Fibroblast of skin of back (primary cell): ENCODE measurements at regions not wholly inside any gene's neighbourhood (a gene's known extent, or its start where the extent isn't known, plus 50 kb on each side); places are given as distances from the start of the nearest gene placed in this dataset.
"Not testable (repeated sequence)": the region's sequence is repeated elsewhere in the genome, so short reads cannot be mapped to it uniquely, and the experiment has no call there.

Experiments
- DNase-seq: peaks from one replicate; pipeline ENCODE4 v3.0.0-alpha.2; 2013

DNA sequence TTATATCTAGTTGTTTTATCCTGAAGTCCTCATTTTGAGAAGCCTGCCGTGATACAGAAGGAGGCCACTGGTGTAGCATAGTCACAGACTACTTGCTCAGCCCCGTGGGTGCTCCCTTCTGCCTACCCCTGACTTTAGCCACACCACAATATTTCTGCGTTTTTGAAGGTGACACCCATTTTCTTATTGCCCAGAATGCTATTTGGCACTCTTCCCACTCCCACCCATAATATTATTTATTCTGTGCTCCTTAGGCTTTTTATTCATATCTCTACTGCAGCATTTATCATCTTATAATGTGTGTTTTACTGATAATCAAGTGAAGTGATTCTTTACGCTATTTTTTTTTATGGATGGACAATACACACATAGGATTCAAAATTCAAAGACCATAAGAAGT, 107.3 kb downstream of the OR2B2 start:
- no peak for DNase-seq

DNA sequence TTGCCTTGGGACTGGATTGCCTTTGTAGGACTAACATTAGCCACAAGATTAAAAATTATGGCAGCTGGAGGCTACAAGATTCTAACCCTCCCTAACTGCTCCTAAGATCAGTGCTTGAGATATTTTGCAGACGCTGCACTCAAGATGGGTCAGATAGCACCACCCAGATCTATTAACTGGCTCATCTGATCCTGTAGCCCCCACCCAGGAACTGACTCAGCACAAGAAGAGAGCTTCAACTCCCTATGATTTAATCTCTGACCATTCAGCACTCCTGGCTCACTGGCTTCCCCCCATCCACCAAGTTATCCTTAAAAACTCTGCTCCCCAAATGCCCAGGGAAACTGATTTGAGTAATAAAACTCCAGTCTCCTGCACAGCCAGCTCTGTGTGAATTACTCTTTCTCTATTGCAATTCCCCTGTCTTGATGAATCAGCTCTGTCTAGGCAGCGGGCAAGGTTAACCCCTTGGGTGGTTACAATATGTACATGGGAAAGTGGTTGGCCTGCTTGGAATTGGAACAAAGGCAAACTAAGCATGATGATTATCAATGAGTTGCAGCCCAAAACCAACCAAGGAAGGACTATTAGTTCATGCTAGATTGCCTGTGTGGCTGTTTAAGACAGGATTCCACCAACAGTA, 111.3 kb downstream of the OR2B2 start:
- DNase-seq, result no peak

DNA sequence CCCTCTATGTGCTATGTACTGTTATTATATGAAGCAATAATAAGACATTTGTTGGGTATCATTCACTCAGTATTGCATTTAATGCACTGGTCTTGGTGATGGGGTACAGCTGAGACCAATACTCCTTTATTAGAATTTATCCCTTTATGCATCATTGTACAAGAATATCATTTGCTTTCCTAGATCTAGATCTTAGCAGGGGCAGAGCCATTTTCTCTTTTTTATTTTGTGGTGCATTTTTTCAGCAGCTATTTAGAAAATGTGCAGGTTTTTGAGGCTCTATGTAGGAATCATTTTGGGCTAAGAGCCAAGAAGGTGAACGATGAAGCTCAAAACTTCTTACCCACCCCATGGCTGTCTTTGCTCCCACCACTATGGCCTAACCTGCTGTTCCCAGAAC, 114.2 kb downstream of the OR2B2 start:
- no peak for DNase-seq

DNA sequence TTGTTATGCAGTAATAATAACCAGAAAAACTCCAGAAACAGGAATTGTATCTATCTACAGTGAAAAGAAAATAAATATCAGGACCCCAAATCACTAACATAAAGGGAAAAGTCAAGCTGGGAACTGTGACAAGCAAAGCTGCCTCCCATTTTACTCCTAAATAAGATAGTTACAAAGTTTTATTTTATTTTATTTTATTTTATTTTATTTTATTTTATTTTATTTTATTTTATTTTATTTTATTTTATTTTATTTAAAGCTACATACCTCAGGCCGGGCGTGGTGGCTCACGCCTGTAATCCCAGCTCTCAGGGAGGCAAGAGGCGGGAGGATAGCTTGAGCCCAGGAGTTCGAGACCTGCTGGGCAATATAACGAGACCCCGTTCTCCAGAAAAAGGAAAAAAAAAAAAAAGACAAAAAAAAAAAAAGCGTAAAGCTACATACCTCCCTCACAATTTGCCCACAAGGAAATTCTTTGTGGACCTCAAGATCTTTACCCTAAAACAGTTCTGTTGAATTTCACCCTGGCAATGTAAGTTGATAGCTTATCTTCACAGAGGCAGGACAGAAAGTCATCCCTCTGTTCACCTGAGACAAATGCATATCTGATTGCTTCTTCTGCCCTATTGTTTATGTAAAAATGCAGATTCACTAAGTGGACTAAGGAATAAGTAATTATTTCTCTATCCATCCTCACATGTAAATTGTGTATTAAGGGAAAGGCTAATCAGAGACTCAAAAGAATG, 115.3 kb downstream of the OR2B2 start:
- not testable (repeated sequence) for DNase-seq

DNA sequence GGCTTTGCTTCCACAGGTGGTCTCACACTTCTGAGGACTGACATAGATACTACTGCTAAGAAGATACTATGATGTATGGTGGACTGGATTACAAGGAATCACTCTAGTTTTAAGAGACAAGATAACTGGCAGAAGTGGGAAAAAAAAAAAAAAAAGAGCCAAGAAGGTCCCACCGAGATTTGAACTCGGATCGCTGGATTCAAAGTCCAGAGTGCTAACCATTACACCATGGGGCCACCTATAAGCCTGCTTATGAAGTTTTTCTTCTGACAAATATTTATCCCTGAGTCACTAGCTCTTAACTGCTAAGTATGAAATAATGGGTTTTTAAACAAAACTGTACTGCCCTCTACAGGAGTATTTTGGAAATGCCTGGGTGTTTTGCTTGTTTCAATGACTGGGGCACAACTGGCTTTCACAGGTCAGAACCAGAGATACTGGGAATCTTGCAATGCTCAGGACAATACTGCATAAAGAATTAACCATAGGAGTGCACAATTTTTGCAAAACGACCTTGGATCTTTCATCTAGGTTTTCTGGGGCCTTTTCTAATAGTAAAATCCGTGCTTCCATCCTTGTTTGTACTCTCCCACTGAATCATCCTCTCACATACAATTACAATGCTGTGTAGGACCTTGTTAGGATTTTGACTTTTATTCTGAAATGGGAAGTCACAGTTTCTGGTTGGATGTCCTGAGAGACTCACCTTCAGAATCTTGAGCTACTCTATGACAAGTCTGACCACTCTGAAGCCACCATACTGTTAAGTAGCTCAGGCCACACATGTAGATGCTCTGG, 116.3 kb downstream of the OR2B2 start:
- peak; percentile 87 for DNase-seq

DNA sequence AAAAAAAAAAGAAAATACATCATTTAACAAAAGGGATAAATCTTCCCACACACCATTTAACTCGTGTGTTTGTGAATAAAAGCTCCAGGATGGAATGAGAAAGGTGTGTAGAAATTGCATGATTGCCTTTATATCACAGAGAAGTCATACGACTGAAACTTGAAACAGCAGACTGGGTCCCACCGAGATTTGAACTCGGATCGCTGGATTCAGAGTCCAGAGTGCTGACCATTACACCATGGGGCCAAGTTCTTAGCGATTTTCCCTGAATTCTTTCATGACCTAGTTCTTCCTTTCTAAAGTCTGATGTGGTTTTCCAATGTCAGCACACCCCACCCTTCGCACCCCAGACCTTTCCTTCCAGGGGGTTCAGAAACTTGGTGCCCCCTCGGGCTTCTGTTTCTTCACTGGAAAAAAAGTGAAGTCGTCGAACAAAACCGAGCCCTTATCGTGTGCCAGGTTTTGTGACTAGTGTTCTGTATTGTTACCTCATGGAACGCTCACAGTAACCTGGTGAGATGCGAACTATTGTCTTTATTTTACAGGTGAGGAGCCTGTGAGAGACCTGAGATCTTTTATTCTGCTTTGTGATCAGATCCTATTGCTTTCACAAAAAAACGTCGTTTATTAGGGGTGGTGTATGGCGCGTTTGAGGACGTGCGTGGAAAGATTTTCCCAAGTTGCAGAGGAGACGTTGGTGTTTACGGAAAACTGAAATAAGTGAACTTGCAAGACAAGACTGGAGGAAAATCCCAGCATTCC, 120.8 kb downstream of the OR2B2 start:
- peak; percentile 84 for DNase-seq

DNA sequence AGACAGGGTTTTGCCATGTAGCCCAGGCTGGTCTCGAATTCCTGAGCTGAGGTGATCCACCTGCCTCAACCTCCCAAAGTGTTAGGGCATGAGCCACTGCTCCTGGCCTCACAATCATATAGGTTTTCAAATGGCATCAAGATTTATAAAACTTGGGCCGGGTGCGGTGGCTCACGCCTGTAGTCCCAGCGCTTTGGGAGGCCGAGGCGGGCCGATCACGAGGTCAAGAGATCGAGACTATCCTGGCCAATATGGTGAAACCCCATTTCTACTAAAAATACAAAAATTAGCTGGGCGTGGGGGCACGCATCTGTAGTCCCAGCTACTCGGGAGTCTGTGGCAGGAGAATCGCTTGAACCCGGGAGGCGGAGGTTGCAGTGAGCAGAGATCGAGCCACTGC, 123.8 kb downstream of the OR2B2 start:
- not testable (repeated sequence) for DNase-seq

DNA sequence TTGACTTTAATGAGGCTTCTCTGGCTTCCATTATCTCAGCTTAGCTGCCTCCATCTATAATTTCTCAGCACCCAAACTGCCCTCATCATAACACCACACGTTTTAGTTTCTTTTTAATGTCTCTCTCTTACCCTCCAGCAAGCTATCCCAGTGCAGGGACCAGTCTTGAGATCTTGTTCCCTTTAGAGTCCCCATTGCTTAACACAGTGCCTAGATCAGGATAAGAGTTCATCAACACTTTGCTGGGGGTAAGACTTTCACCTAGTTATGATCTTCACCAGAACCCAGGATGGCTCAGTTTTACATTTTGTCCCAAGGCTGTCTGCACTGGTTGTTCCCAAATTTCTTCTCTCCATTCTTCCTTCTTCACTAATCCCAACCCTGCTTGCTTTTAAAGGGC, 126.1 kb downstream of the OR2B2 start:
- no peak for DNase-seq

DNA sequence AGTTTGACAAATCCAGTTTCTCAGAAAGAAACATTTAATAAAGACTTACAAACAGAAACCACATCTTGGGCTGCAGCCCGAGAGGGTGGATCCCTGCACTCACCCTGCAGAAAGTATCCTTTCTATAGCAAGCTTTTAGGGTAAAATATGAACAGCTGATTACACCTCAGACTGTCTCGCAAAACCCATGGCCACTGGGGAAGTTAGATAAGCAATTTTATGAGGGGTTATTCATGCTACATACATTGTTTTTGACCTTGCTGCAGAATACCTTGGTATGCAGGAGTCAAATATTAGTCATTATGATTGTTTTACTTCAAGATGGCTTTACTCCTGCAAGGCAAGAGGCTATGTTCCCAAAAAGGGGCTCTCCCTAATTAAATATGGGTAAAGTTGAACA, 126.9 kb downstream of the OR2B2 start:
- DNase-seq, result no peak

DNA sequence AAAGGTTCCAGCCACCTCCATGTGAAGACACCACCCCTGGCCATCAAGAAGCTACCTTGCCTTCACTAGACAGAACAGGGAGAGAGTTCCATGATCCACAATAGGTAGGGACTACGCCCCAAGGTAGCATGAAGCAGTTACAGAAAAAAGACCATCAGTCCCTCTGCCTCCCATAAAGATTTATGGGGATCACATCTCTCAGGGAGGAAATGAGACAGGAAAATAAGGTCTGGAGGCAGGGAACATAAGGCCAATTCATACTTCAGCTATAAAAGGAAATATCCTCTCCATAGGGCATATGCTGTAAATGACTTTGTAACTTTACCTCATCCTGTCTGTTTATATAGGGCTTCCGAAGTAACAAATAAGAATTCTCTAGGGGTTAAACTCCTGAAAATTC, 129.4 kb downstream of the OR2B2 start:
- no peak for DNase-seq

DNA sequence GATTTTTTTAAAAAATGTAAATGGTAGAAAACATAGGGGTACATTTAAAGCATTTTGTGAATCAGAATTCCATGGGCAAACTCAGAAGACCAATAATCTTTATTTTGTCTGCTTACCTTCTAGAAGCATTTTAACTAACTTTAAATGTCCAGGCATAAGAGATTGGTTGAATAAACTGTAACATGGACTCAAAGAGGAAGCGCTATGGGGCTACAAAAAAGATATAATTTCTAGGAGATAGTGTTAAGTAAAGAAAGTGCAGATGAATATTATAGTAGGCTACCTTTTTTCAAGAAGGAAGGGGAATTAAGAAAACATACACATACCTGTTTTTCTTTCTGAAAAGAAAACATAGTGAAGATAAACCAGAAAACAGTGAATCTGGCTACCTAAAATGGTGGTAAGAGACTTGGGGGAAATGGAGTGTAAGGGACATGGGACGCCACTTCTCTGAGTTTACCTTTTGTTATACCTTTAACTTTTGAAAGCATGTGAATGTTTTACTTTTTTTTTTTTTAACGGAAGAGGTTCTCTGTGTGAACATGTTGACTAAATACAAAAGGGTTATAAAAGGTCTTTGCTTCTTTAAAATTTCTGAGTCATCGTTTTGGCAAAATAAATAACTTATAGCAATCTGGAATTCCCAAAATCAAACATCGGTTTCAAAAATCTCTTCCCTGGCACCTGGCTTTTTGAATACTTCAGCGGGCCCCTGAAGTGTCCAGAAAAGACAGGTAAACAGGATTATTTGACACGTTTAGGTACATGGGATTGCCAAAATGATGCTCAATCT, 133.4 kb downstream of the OR2B2 start:
- no peak for DNase-seq

DNA sequence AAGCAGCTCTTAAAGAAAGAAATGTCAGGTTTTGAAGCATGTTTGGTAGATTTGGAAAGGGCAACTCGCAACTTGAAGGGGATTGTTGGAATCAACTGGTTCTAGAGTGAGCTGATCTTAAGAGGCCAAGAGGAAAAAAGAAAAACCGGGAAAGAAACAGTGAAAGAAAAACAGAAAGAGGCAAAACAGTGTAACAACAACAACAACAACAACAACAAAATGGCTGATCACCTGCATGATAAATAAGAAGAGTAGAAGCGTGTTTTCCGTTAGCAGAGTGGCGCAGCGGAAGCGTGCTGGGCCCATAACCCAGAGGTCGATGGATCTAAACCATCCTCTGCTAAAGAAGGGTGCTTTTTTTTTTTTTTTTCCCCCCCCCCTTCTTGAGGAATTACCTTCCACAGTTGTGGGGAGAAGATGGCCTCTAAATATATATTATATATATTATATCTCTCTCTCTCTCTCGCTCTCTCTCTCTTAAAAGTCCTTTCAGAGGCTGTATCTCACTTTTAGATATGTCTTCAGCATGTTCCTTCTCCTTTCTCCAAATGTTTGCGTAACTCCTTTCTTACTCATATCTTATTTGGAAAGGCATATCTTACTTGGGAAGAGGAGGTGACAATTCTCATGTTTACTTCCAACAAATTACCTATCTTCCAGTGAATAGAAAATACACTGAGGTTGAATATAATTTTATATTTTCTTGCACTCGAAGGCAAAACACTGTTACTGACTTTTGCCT, 134.4 kb downstream of the OR2B2 start:
- DNase-seq, result no peak

DNA sequence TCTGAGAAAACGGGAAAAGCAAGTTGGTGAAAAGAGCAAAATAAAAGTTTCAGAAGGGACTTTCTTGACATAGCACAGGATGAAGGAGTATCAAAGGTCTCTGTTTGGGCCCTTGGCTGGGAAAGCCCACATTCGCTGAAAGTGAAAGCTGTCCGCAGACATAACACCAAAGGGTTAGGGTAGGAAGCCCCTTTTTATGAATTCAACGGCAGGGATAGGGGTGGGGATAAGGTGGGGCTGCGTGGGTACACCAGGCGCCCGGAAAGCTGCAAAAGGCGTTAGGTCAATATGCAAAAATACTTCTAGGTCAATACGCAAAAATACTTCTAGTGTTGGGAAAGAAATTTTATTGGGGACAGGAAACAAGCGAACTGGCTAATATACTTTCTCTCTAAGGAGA, 135.1 kb downstream of the OR2B2 start:
- DNase-seq, result no peak

DNA sequence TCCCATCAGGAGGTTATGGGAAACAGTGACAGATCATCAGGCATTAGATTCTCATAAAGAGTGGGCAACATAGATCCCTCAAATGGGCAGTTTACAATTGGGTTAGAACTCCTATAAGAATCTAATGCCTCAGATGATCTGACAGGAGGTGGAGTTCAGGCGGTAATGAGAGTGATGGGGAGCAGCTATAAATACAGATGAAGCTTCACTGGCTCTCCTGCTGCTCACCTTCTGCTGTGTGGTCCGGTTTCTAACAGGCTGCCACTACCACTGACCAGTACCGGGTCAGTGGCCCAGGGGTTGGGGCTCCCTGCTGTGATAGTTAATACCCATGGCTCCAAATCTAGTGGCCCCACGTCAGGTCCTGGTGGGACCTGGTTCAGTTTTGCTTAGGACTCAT, 135.7 kb downstream of the OR2B2 start:
- no peak for DNase-seq

DNA sequence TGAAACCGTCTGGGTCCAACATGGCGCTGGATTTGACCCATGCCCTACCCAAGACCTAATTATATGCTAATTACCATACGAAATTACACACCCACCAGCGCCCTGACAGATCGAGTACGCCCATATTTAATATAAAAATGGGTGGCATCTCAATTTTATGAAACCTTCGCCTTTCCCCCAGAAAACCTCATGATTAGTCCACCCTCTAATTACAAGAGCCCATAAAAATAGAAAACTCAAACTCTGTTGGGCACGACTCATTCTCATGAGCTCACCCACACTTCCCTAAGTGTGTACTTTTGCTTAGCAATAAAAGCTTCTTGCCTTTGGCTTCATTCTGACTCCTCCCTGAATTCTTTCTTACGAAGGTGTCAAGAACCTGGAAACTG, 136.4 kb downstream of the OR2B2 start:
- DNase-seq, result no peak

DNA sequence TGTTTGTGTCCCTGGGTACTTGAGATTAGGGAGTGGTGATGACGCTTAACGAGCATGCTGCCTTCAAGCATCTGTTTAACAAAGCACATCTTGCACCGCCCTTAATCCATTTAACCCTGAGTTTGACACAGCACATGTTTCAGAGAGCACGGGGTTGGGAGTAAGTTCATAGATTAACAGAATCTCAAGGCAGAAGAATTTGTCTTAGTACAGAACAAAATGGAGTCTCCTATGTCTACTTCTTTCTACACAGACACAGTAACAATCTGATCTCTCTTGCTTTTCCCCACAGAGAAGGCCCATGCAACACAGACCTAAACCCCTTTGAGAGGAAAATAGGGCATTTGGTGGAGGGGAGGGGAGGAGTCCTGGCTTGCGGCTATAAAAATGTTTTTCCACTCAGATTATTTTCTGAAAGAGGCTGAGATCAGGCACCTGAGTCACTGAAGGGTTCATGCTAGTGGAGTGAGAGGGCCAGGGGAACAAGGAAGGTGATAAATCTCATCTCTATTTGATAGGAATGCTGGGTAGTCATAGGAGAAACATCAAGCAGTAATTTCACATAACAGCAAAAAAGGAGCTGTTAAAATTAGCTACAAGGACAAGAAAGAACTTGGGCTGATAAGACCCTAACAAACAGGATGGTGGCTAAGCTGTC, 136.9 kb downstream of the OR2B2 start:
- not testable (repeated sequence) for DNase-seq

DNA sequence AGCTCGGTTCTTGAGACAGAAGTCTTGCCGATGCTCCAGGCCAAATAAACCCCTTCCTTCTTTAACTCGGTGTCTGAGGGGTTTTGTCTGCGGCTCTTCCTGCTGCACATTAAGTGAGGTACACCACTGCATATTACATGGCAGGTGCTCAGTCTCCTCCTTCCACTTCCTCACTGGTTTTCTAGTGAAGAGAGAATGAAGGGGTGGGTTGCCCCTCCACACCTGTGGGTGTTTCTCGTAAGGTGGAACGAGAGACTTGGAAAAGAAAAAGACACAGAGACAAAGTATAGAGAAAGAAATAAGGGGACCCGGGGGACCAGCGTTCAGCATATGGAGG, 138.0 kb downstream of the OR2B2 start:
- DNase-seq, result not testable (repeated sequence)

DNA sequence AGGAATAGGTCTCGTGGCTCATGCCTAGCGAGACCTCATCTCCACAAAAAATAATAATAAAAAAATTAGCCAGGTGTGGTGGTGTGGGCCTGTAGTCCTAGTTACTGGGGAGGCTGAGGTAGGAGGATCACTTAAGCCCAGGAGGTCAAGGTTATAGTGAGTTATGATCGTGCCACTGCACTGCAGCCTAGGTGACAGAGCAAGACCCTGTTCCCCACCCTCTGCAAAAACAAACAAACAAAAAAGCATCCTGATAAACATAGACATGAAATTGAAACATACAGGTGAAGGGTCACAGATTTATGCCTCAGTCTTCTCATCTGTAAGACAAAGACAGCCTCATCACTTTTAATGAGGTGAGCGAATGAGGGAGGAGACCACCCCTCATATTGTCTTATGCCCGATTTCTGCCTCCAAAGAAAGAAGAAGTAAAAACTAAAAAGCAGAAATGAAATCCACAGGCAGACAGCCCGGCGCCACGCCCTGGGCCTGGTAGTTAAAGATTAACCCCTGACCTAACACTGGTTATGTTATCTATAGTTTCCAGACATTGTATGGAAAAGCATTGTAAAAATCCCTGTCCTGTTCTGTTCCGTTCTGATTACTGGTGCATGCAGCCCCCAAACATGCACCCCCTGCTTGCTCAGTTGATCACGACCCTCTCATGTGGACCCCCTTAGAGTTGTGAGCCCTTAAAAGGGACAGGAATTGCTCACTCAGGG, 138.5 kb downstream of the OR2B2 start:
- not testable (repeated sequence) for DNase-seq

DNA sequence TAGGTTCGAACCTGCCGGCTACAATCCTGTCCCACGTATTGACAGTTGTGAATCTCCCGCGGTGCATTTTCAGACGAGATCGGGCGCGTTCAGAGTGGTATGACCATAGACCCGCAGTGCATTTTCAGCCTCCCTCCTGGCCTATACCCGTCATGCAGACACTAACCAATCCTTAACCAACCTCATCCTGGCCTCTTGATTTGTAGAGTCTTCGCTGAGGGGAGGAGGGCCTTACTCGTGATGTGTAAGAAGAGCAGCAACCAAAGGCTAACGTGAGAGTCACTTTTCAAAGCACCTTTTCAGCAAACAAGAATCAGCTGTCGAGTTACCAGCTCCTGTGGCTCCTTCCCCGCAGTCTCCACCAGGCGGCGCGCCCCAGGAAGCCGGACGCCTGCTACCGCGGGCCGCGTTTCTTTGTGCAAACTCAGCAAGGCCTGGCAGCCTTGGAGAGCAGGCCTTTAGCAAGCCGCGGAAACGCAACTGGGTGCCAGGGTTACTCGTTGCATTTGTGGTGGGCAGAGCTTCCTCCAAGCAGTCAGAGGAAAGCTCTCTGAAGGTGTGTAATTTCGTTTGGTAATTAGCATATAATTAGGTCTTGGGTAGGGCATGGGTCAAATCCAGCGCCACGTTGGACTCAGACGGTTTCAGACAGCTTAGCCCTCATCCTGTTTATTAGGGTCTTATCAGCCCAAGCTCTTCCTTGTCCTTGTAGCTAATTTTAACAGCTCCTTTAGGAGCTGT, 139.8 kb downstream of the OR2B2 start:
- peak; percentile 76 for DNase-seq
